ENCODE measurements at regions not wholly inside any gene's neighbourhood (a gene's known extent, or its start where the extent isn't known, plus 50 kb on each side); places are given as distances from the start of the nearest gene placed in this dataset.

DNA sequence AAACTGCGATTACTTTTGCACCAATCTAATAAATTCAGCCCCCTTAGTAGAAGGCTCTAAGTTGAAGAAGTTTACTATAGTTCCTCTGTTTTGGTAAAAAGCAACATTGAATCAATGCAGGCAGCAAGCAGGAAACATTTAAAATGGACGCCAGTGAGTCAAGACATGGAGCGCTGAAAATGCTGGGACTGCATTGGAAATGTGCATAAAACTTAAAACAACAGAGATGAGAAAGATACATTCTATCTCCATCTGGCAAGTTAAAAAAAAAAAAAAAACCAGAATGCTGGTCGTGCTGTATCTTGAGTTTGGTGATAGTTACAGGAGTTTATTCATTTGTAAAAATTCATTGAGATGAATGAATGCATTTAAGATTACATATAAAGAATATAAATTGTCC is 117.0 kb upstream of the TWIST2 start:
- Histone ChIP-seq H3K27ac (ENCODE audit: low read length) (no peak overlapping the region), H3K4me1 (ENCODE audit: insufficient read depth, low read length) (no peaks in the 10 kb centered on the region), H3K79me2 (ENCODE audit: insufficient read depth, low read length) (no peaks in the 10 kb centered on the region), H3K9ac (ENCODE audit: low read depth, low read length) (no peak overlapping the region), H3K9me3 (ENCODE audit: insufficient read depth, low read length, severe bottlenecking) (no peaks in the 10 kb centered on the region), H3K36me3 (ENCODE audit: insufficient read depth, low read length) (no peaks in the 10 kb centered on the region), H3K4me3 (ENCODE audit: low read depth in 1 of 2, low read length in 2 of 2) (no peak overlapping the region), H3K4me2 (ENCODE audit: insufficient read depth, low read length) (no peak overlapping the region), H3K27me3 (ENCODE audit: insufficient read depth, low read length, poor library complexity) (peaks cover 9% of the 10 kb centered on the region), H4K20me1 (ENCODE audit: insufficient read depth, low read length) (no peaks in the 10 kb centered on the region), H2AFZ (ENCODE audit: low read depth, low read length) (no peak overlapping the region)
- no peak for DNase-seq
- TF ChIP-seq, protein P1, sequence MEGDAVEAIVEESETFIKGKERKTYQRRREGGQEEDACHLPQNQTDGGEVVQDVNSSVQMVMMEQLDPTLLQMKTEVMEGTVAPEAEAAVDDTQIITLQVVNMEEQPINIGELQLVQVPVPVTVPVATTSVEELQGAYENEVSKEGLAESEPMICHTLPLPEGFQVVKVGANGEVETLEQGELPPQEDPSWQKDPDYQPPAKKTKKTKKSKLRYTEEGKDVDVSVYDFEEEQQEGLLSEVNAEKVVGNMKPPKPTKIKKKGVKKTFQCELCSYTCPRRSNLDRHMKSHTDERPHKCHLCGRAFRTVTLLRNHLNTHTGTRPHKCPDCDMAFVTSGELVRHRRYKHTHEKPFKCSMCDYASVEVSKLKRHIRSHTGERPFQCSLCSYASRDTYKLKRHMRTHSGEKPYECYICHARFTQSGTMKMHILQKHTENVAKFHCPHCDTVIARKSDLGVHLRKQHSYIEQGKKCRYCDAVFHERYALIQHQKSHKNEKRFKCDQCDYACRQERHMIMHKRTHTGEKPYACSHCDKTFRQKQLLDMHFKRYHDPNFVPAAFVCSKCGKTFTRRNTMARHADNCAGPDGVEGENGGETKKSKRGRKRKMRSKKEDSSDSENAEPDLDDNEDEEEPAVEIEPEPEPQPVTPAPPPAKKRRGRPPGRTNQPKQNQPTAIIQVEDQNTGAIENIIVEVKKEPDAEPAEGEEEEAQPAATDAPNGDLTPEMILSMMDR (IDR thresholded peaks at IDR 0.05; ENCODE audit: borderline replicate concordance, extremely low read depth, low read length, poor library complexity, severe bottlenecking): no peak
- TF ChIP-seq EZH2 (IDR thresholded peaks at IDR 0.05; ENCODE audit: borderline replicate concordance, low read depth, low read length, severe bottlenecking): no peak
- no peak for ATAC-seq (ENCODE audit: insufficient read depth, low read depth)

GRCh38 chr2:238731961-238732360 is 115.9 kb upstream of the TWIST2 start:
- ATAC-seq (ENCODE audit: insufficient read depth, low read depth) (no peak), DNase-seq (no peak)
- no peak overlapping the region for H3K4me2 ChIP-seq (ENCODE audit: insufficient read depth, low read length)
- H3K79me2 ChIP-seq (ENCODE audit: insufficient read depth, low read length): no peaks in the 10 kb centered on the region
- H3K27ac ChIP-seq (ENCODE audit: low read length): no peak overlapping the region
- no peaks in the 10 kb centered on the region for H4K20me1 ChIP-seq (ENCODE audit: insufficient read depth, low read length)
- H3K27me3 ChIP-seq (ENCODE audit: insufficient read depth, low read length, poor library complexity): peaks cover 6% of the 10 kb centered on the region
- H3K9me3 ChIP-seq (ENCODE audit: insufficient read depth, low read length, severe bottlenecking): no peaks in the 10 kb centered on the region
- no peaks in the 10 kb centered on the region for H3K4me1 ChIP-seq (ENCODE audit: insufficient read depth, low read length)
- no peaks in the 10 kb centered on the region for H3K36me3 ChIP-seq (ENCODE audit: insufficient read depth, low read length)
- TF ChIP-seq, protein P1 (IDR thresholded peaks at IDR 0.05; ENCODE audit: borderline replicate concordance, extremely low read depth, low read length, poor library complexity, severe bottlenecking): no peak
- no peak for TF ChIP-seq EZH2 (IDR thresholded peaks at IDR 0.05; ENCODE audit: borderline replicate concordance, low read depth, low read length, severe bottlenecking)
- no peak overlapping the region for H2AFZ ChIP-seq (ENCODE audit: low read depth, low read length)
- H3K4me3 ChIP-seq (ENCODE audit: low read depth in 1 of 2, low read length in 2 of 2): no peak overlapping the region
- no peak overlapping the region for H3K9ac ChIP-seq (ENCODE audit: low read depth, low read length)

- Histone ChIP-seq H3K9ac (ENCODE audit: low read depth, low read length) (no peak overlapping the region), H3K9me3 (ENCODE audit: insufficient read depth, low read length, severe bottlenecking) (no peaks in the 10 kb centered on the region), H3K79me2 (ENCODE audit: insufficient read depth, low read length) (no peaks in the 10 kb centered on the region), H3K4me2 (ENCODE audit: insufficient read depth, low read length) (no peak overlapping the region), H2AFZ (ENCODE audit: low read depth, low read length) (no peak overlapping the region), H3K27ac (ENCODE audit: low read length) (no peak overlapping the region), H3K4me1 (ENCODE audit: insufficient read depth, low read length) (no peaks in the 10 kb centered on the region), H3K36me3 (ENCODE audit: insufficient read depth, low read length) (no peaks in the 10 kb centered on the region), H3K4me3 (ENCODE audit: low read depth in 1 of 2, low read length in 2 of 2) (no peak overlapping the region), H4K20me1 (ENCODE audit: insufficient read depth, low read length) (no peaks in the 10 kb centered on the region), H3K27me3 (ENCODE audit: insufficient read depth, low read length, poor library complexity) (peaks cover 14% of the 10 kb centered on the region)
- no peak for TF ChIP-seq EZH2 (IDR thresholded peaks at IDR 0.05; ENCODE audit: borderline replicate concordance, low read depth, low read length, severe bottlenecking)
- TF ChIP-seq, protein P1 (IDR thresholded peaks at IDR 0.05; ENCODE audit: borderline replicate concordance, extremely low read depth, low read length, poor library complexity, severe bottlenecking): no peak
- DNase-seq (no peak), ATAC-seq (ENCODE audit: insufficient read depth, low read depth) (no peak)
Measured at GRCh38 chr2:238738917-238739316, 109.0 kb upstream of the TWIST2 start.

GRCh38 chr2:238739668-238740067 is 108.2 kb upstream of the TWIST2 start:
- no peak for ATAC-seq (ENCODE audit: insufficient read depth, low read depth)

More at GRCh38 chr2:238739668-238740067, 108.2 kb upstream of the TWIST2 start:
- Histone ChIP-seq H3K4me3 (ENCODE audit: low read depth in 1 of 2, low read length in 2 of 2) (no peak overlapping the region), H3K79me2 (ENCODE audit: insufficient read depth, low read length) (no peaks in the 10 kb centered on the region), H2AFZ (ENCODE audit: low read depth, low read length) (no peak overlapping the region), H3K27ac (ENCODE audit: low read length) (no peak overlapping the region), H4K20me1 (ENCODE audit: insufficient read depth, low read length) (no peaks in the 10 kb centered on the region), H3K9me3 (ENCODE audit: insufficient read depth, low read length, severe bottlenecking) (no peaks in the 10 kb centered on the region), H3K36me3 (ENCODE audit: insufficient read depth, low read length) (no peaks in the 10 kb centered on the region), H3K27me3 (ENCODE audit: insufficient read depth, low read length, poor library complexity) (peaks cover 14% of the 10 kb centered on the region), H3K4me1 (ENCODE audit: insufficient read depth, low read length) (no peaks in the 10 kb centered on the region), H3K9ac (ENCODE audit: low read depth, low read length) (no peak overlapping the region), H3K4me2 (ENCODE audit: insufficient read depth, low read length) (no peak overlapping the region)
- TF ChIP-seq EZH2 (IDR thresholded peaks at IDR 0.05; ENCODE audit: borderline replicate concordance, low read depth, low read length, severe bottlenecking): no peak
- TF ChIP-seq, protein P1 (IDR thresholded peaks at IDR 0.05; ENCODE audit: borderline replicate concordance, extremely low read depth, low read length, poor library complexity, severe bottlenecking): peak; percentile 33
- no peak for DNase-seq

Data from DND-41 (cell line).